Keratinocyte (primary cell): ENCODE measurements at regions not wholly inside any gene's neighbourhood (a gene's known extent, or its start where the extent isn't known, plus 50 kb on each side); places are given as distances from the start of the nearest gene placed in this dataset.

Experiments
- DNase-seq: peaks from one replicate; pipeline ENCODE4 v3.0.0-alpha.2; 2011; ENCODE audit warnings: low read depth, missing footprints, low spot score
- FAIRE-seq: peaks from 2 replicates; lab custom pipeline; 2011; peaks lifted over from hg19 to GRCh38; lab: Jason Lieb, UNC
- H2AFZ ChIP-seq: 2 replicates; pipeline ENCODE4 v1.6.0; 2012; ENCODE audit warnings: low read length, control low read depth, inconsistent platforms; ENCODE audit not compliant: control insufficient read depth
- H3K27ac ChIP-seq: 2 replicates; pipeline ENCODE4 v1.5.1; 2011; ENCODE audit warnings: low read length; ENCODE audit not compliant: control insufficient read depth, insufficient read depth
- H3K27me3 ChIP-seq: 3 replicates; pipeline ENCODE4 v1.6.0; 2011; ENCODE audit warnings: low read length; ENCODE audit not compliant: control insufficient read depth, insufficient read depth; ENCODE audit errors: extremely low read depth
- H3K36me3 ChIP-seq, 2 experiments: 2 replicates in 1 of 2; 3 replicates in 1 of 2; pipeline ENCODE4 v1.5.1; 2011; ENCODE audit warnings: low read length in 2 of 2, mild to moderate bottlenecking in 1 of 2; ENCODE audit not compliant: control insufficient read depth in 2 of 2, insufficient read depth in 2 of 2; ENCODE audit errors: extremely low read depth in 1 of 2
- H3K4me1 ChIP-seq: 3 replicates; pipeline ENCODE4 v1.5.1; 2011; ENCODE audit warnings: low read length; ENCODE audit not compliant: control insufficient read depth, insufficient read depth; ENCODE audit errors: extremely low read depth
- H3K4me2 ChIP-seq: 3 replicates; pipeline ENCODE4 v1.6.0; 2011; ENCODE audit warnings: low read depth, low read length; ENCODE audit not compliant: control insufficient read depth, insufficient read depth; ENCODE audit errors: extremely low read depth
- H3K4me3 ChIP-seq, 3 experiments: fragments of 200-600 bp in 1 of 3; sonication (generic) in 1 of 3; 2 replicates in 2 of 3; 3 replicates in 1 of 3; pipeline ENCODE4 v1.5.1; 2011 to 2016; ENCODE audit warnings: low read length in 3 of 3, mild to moderate bottlenecking in 3 of 3, control low read depth in 2 of 3, inconsistent platforms in 1 of 3, low read depth in 1 of 3, mixed read lengths in 1 of 3, mixed run types in 1 of 3, moderate library complexity in 1 of 3; ENCODE audit not compliant: control insufficient read depth in 2 of 3, insufficient read depth in 2 of 3; ENCODE audit errors: extremely low read depth in 1 of 3
- H3K79me2 ChIP-seq: 2 replicates; pipeline ENCODE4 v1.6.0; 2012; ENCODE audit warnings: low read length; ENCODE audit not compliant: control insufficient read depth, insufficient read depth
- H3K9ac ChIP-seq: 3 replicates; pipeline ENCODE4 v1.6.0; 2011; ENCODE audit warnings: low read length; ENCODE audit not compliant: control insufficient read depth, insufficient read depth; ENCODE audit errors: extremely low read depth
- H3K9me1 ChIP-seq: 3 replicates; pipeline ENCODE4 v1.6.0; 2011; ENCODE audit warnings: low read length; ENCODE audit not compliant: control insufficient read depth, insufficient read depth; ENCODE audit errors: extremely low read depth
- H3K9me3 ChIP-seq: 2 replicates; pipeline ENCODE4 v1.5.1; 2012; ENCODE audit warnings: low read depth, low read length; ENCODE audit not compliant: control insufficient read depth
- H4K20me1 ChIP-seq: 3 replicates; pipeline ENCODE4 v1.6.0; 2011; ENCODE audit warnings: low read length; ENCODE audit not compliant: control insufficient read depth, insufficient read depth; ENCODE audit errors: extremely low read depth
- CTCF ChIP-seq, 3 experiments: IDR thresholded peaks in 1 of 3; conservative IDR thresholded peaks in 1 of 3; optimal IDR thresholded peaks in 1 of 3; 2 replicates in 2 of 3; 3 replicates in 1 of 3; pipeline versions ENCODE3 to v1.5.1; 2011; ENCODE audit warnings: low read length in 3 of 3, mild to moderate bottlenecking in 3 of 3, moderate library complexity in 2 of 3, control low read depth in 1 of 3, inconsistent platforms in 1 of 3; ENCODE audit not compliant: insufficient read depth in 2 of 3; ENCODE audit errors: extremely low read depth in 1 of 3
- EZH2 ChIP-seq: IDR thresholded peaks from one replicate; pipeline ENCODE4 v1.6.1; 2012; ENCODE audit warnings: inconsistent platforms, mild to moderate bottlenecking, low read length, moderate library complexity
- dilution Hi-C: fragments of 300-500 bp; cut with MboI; formaldehyde crosslinking; loops from one replicate; pipeline ENCODE4 v1.7.0; 2020; ENCODE audit warnings: low sequenced_read_pairs; ENCODE audit not compliant: extremely low pct_ligation_motif_present

DNA sequence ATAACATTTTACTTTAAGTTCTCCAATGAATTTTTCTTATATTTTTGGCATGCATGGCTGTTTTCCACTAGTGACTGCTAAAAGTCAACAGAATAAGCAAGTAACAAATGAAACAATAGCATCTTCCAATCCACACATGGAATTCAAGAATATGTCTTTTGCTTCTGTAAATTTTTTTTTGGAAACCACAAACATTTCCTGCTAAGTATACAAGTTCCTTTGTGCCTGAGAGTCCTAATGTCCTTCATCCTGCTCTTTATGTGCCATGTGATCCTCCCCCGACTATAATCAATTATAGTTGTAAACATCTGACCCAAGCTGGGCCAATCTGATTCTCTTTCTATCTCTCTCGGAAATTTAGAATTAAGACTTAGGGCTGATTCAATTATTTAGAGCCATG lies 61.2 kb downstream of the PPP1R3C start:
- Histone ChIP-seq H3K9ac (no peak overlapping the region), H3K9me1 (no peaks in the 10 kb centered on the region), H2AFZ (no peak overlapping the region), H4K20me1 (no peaks in the 10 kb centered on the region), H3K79me2 (no peaks in the 10 kb centered on the region), H3K4me3 (no peak overlapping the region), H3K4me1 (peaks cover 22% of the 10 kb centered on the region), H3K4me2 (no peak overlapping the region), H3K36me3 (no peaks in the 10 kb centered on the region), H3K27me3 (no peaks in the 10 kb centered on the region), H3K27ac (no peak overlapping the region), H3K9me3 (no peaks in the 10 kb centered on the region)
- no peak for TF ChIP-seq CTCF (optimal IDR thresholded peaks at IDR 0.05 in 1 of 3, IDR thresholded peaks at IDR 0.05 in 1 of 3, conservative IDR thresholded peaks at IDR 0.05 in 1 of 3; ENCODE audit: extremely low read depth in 1 of 3, insufficient read depth in 2 of 3, low read length in 3 of 3)
- TF ChIP-seq EZH2, result no peak
- dilution Hi-C loops, result no loop called here
- DNase-seq, result no peak
- FAIRE-seq, result no peak

DNA sequence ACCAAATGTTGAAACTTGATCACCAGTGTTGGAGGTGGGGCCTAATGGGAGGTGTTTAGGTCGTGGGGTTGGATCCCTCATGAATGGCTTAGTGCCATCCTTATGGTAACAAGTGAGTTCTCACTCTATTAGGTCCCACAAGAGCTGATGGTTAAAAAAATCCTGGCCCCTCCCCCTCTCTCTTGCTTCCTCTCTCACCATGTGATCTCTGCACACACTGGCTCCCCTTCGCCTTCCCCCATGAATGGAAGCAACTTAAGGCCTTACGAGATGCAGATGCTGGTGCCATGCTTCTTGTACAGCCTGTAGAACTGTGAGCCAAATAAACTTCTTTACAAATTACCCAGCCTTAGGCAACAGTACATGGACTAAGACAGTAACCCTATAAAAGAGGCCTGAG lies 62.7 kb downstream of the PPP1R3C start:
- dilution Hi-C loops, result no loop called here
- DNase-seq (no peak), FAIRE-seq (no peak)
- Histone ChIP-seq H3K36me3 (no peaks in the 10 kb centered on the region), H3K9me1 (no peaks in the 10 kb centered on the region), H3K27ac (no peak overlapping the region), H3K4me1 (peaks cover 15% of the 10 kb centered on the region), H3K4me2 (no peak overlapping the region), H3K4me3 (no peak overlapping the region), H3K27me3 (no peaks in the 10 kb centered on the region), H4K20me1 (no peaks in the 10 kb centered on the region), H3K9me3 (no peaks in the 10 kb centered on the region), H3K9ac (no peak overlapping the region), H2AFZ (no peak overlapping the region), H3K79me2 (no peaks in the 10 kb centered on the region)
- TF ChIP-seq EZH2 (no peak), CTCF (optimal IDR thresholded peaks at IDR 0.05 in 1 of 3, IDR thresholded peaks at IDR 0.05 in 1 of 3, conservative IDR thresholded peaks at IDR 0.05 in 1 of 3; ENCODE audit: extremely low read depth in 1 of 3, insufficient read depth in 2 of 3, low read length in 3 of 3) (no peak)
